ENCODE measurements at regions not wholly inside any gene's neighbourhood (a gene's known extent, or its start where the extent isn't known, plus 50 kb on each side); places are given as distances from the start of the nearest gene placed in this dataset.

DNA sequence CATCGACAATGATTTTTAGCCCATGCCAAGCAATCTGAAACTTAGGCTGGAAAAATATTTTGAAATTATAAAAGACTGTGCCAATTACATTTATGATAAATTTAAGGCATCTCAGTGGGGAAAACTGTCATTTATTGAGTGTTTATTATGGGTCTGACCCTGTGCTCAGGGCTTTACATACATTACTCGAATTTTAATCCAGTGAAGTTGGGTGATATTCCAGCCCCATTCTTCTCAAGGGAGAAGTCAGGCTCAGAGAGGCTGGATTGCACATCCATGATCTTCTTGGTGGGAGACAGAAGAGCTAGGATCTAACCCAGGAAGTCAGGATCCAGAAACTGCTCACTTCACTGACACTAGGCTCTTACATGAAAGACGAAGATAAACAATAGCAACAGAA, 260.8 kb downstream of the QDPR start:
- TF ChIP-seq EP300 (IDR thresholded peaks at IDR 0.05; ENCODE audit: borderline replicate concordance) (no peak), FOXM1 (IDR thresholded peaks at IDR 0.05; ENCODE audit: borderline replicate concordance, low read depth) (no peak), EGR1 (IDR thresholded peaks at IDR 0.05) (no peak), MAX (IDR thresholded peaks at IDR 0.05) (no peak), NFIC (IDR thresholded peaks at IDR 0.05) (no peak), RAD21 (IDR thresholded peaks at IDR 0.05; ENCODE audit: low read depth) (no peak), YY1 (IDR thresholded peaks at IDR 0.05; ENCODE audit: low read depth) (no peak), TAF1 (IDR thresholded peaks at IDR 0.05; ENCODE audit: low read depth) (no peak), CREB1 (IDR thresholded peaks at IDR 0.05; ENCODE audit: low read depth) (no peak), CEBPB (IDR thresholded peaks at IDR 0.05) (no peak), TEAD4 (IDR thresholded peaks at IDR 0.05) (no peak), TCF12 (IDR thresholded peaks at IDR 0.05; ENCODE audit: low read depth) (no peak)
- TF ChIP-seq, protein P1, sequence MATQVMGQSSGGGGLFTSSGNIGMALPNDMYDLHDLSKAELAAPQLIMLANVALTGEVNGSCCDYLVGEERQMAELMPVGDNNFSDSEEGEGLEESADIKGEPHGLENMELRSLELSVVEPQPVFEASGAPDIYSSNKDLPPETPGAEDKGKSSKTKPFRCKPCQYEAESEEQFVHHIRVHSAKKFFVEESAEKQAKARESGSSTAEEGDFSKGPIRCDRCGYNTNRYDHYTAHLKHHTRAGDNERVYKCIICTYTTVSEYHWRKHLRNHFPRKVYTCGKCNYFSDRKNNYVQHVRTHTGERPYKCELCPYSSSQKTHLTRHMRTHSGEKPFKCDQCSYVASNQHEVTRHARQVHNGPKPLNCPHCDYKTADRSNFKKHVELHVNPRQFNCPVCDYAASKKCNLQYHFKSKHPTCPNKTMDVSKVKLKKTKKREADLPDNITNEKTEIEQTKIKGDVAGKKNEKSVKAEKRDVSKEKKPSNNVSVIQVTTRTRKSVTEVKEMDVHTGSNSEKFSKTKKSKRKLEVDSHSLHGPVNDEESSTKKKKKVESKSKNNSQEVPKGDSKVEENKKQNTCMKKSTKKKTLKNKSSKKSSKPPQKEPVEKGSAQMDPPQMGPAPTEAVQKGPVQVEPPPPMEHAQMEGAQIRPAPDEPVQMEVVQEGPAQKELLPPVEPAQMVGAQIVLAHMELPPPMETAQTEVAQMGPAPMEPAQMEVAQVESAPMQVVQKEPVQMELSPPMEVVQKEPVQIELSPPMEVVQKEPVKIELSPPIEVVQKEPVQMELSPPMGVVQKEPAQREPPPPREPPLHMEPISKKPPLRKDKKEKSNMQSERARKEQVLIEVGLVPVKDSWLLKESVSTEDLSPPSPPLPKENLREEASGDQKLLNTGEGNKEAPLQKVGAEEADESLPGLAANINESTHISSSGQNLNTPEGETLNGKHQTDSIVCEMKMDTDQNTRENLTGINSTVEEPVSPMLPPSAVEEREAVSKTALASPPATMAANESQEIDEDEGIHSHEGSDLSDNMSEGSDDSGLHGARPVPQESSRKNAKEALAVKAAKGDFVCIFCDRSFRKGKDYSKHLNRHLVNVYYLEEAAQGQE (IDR thresholded peaks at IDR 0.05; ENCODE audit: low read depth) = no peak

Data from Ishikawa (cell line).